ENCODE measurements at regions not wholly inside any gene's neighbourhood (a gene's known extent, or its start where the extent isn't known, plus 50 kb on each side); places are given as distances from the start of the nearest gene placed in this dataset.

DNA sequence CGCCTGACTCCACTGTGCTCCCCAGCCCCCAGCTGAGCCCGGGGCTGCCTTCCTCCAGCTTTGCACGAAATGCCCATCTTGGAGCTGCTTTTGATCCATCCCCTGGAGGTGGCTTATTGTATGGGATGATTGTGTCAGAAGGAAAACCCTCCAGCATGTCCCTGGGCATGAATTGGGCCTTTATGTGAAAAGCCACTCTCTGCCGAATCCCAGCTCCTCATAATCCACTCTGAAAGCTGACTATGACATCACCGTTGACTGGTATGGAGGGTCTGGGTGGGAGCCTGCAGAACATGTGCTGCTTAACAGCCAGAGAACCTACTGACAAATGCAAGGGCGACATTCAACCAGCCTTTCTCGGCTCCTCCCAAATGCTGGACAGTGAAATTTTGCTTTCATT, 74.6 kb downstream of the NENF start:
- H2AFZ ChIP-seq (ENCODE audit: low read length), result no peak overlapping the region
- no peaks in the 10 kb centered on the region for H3K9me2 ChIP-seq (replicated peaks; ENCODE audit: insufficient read depth, low read length)
- no peaks in the 10 kb centered on the region for H3F3A ChIP-seq (ENCODE audit: insufficient read depth, low read length)
- no peak overlapping the region for H3K4me2 ChIP-seq (ENCODE audit: low read depth, low read length)
- no peaks in the 10 kb centered on the region for H3K79me2 ChIP-seq (ENCODE audit: low read length)
- H4K20me1 ChIP-seq (ENCODE audit: insufficient read depth, low read length), result no peaks in the 10 kb centered on the region
- TF ChIP-seq EZH2 (optimal IDR thresholded peaks at IDR 0.05; ENCODE audit: low read depth, low read length), result no peak
- H3K27me3 ChIP-seq (replicated peaks; ENCODE audit: insufficient read depth, low read length), result no peaks in the 10 kb centered on the region
- H3K4me1 ChIP-seq (ENCODE audit: low read length), result no peaks in the 10 kb centered on the region
- no peaks in the 10 kb centered on the region for H3K36me3 ChIP-seq (replicated peaks; ENCODE audit: insufficient read depth, low read length)
- no peak overlapping the region for H3K27ac ChIP-seq (ENCODE audit: low read length)
- DNase-seq, result no peak
- no peak overlapping the region for H3K9ac ChIP-seq (ENCODE audit: low read length)
- H3K4me3 ChIP-seq (ENCODE audit: low read length), result no peak overlapping the region
- H3K9me3 ChIP-seq (replicated peaks; ENCODE audit: insufficient read depth, low read length), result no peaks in the 10 kb centered on the region

DNA sequence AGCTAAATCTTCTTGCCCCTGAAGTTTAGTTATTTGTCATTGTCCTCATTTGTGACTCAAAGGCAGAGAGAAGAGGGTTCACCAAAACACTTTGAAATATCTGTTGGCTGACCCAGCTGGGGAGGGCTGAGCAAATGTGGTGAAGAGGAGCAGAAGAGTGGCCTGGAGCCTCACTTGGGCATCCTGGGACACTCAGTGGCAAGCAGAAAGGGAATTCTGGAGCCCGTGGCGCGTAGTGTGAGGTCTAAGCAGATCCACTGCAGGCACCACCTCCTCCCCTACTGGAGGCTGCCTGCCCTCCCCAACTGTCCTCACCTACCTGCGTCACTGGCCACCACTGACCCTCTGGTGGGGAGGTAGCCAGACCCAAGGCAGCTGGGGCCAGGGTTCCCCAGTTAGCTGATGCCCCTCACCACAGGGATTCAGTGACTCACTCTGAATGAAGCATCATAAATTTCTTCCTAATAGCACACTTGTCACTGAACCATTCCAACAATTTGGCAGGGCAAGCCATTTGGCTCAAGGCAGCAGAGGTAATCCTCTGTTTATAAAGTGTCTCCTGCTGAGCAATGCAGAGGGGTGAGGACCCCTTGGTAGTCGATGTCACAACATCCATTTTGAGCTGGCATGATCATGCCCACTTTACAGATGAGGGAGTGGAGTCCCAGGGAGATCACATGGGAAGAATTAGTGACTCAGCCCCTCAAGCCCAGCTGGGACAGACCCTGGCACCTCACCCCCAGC, 80.3 kb downstream of the NENF start:
- H3K4me1 ChIP-seq (ENCODE audit: low read length), result no peaks in the 10 kb centered on the region
- no peak overlapping the region for H3K4me3 ChIP-seq (ENCODE audit: low read length)
- DNase-seq, result no peak
- H2AFZ ChIP-seq (ENCODE audit: low read length), result no peak overlapping the region
- no peak overlapping the region for H3K4me2 ChIP-seq (ENCODE audit: low read depth, low read length)
- TF ChIP-seq, protein P1, sequence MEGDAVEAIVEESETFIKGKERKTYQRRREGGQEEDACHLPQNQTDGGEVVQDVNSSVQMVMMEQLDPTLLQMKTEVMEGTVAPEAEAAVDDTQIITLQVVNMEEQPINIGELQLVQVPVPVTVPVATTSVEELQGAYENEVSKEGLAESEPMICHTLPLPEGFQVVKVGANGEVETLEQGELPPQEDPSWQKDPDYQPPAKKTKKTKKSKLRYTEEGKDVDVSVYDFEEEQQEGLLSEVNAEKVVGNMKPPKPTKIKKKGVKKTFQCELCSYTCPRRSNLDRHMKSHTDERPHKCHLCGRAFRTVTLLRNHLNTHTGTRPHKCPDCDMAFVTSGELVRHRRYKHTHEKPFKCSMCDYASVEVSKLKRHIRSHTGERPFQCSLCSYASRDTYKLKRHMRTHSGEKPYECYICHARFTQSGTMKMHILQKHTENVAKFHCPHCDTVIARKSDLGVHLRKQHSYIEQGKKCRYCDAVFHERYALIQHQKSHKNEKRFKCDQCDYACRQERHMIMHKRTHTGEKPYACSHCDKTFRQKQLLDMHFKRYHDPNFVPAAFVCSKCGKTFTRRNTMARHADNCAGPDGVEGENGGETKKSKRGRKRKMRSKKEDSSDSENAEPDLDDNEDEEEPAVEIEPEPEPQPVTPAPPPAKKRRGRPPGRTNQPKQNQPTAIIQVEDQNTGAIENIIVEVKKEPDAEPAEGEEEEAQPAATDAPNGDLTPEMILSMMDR (IDR thresholded peaks at IDR 0.05; ENCODE audit: low read length), result no peak
- TF ChIP-seq EZH2 (optimal IDR thresholded peaks at IDR 0.05; ENCODE audit: low read depth, low read length) (no peak), EZH2phosphoT487 (IDR thresholded peaks at IDR 0.05; ENCODE audit: low read length) (no peak)
- no peaks in the 10 kb centered on the region for H3K79me2 ChIP-seq (ENCODE audit: low read length)
- H4K20me1 ChIP-seq (ENCODE audit: insufficient read depth, low read length), result no peaks in the 10 kb centered on the region
- no peaks in the 10 kb centered on the region for H3K9me3 ChIP-seq (replicated peaks; ENCODE audit: insufficient read depth, low read length)
- no peaks in the 10 kb centered on the region for H3F3A ChIP-seq (ENCODE audit: insufficient read depth, low read length)
- H3K27me3 ChIP-seq (replicated peaks; ENCODE audit: insufficient read depth, low read length), result no peaks in the 10 kb centered on the region; the same call in 1 of the 2 replicates
- H3K9me2 ChIP-seq (replicated peaks; ENCODE audit: insufficient read depth, low read length), result no peaks in the 10 kb centered on the region
- H3K36me3 ChIP-seq (replicated peaks; ENCODE audit: insufficient read depth, low read length), result no peaks in the 10 kb centered on the region
- no peak overlapping the region for H3K9ac ChIP-seq (ENCODE audit: low read length)
- no peak overlapping the region for H3K27ac ChIP-seq (ENCODE audit: low read length)

DNA sequence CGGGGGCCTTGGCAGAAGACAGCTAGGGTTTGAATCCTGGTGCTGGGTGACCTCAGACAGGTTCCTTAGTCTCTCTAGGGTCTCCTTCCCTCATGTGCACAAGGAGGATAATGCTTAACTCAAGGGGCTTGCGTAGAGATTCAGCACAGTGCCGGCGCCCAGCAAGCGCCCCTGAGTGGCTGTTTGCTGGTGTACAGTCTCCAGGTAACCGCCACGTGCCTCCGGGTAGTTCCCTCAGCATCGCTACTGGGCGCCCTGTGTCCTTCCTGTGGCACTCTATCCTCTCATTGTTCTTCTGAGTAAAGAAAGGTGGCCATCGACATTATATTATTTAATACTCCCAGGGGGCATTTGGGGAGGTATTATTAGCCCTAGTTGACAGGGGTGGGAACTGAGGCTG, 80.9 kb downstream of the NENF start:
- H3K27me3 ChIP-seq (replicated peaks; ENCODE audit: insufficient read depth, low read length), result no peaks in the 10 kb centered on the region; the same call in 1 of the 2 replicates
- H3K9ac ChIP-seq (ENCODE audit: low read length), result no peak overlapping the region
- H3K9me3 ChIP-seq (replicated peaks; ENCODE audit: insufficient read depth, low read length), result no peaks in the 10 kb centered on the region
- H3K79me2 ChIP-seq (ENCODE audit: low read length), result no peaks in the 10 kb centered on the region
- no peaks in the 10 kb centered on the region for H3F3A ChIP-seq (ENCODE audit: insufficient read depth, low read length)
- H3K27ac ChIP-seq (ENCODE audit: low read length), result no peak overlapping the region
- no peaks in the 10 kb centered on the region for H4K20me1 ChIP-seq (ENCODE audit: insufficient read depth, low read length)
- H3K4me2 ChIP-seq (ENCODE audit: low read depth, low read length), result no peak overlapping the region
- no peak overlapping the region for H3K4me3 ChIP-seq (ENCODE audit: low read length)
- TF ChIP-seq EZH2 (optimal IDR thresholded peaks at IDR 0.05; ENCODE audit: low read depth, low read length) (no peak), EZH2phosphoT487 (IDR thresholded peaks at IDR 0.05; ENCODE audit: low read length) (no peak)
- TF ChIP-seq, protein P1 (IDR thresholded peaks at IDR 0.05; ENCODE audit: low read length), result no peak
- DNase-seq, result no peak
- no peaks in the 10 kb centered on the region for H3K9me2 ChIP-seq (replicated peaks; ENCODE audit: insufficient read depth, low read length)
- H2AFZ ChIP-seq (ENCODE audit: low read length), result no peak overlapping the region
- no peaks in the 10 kb centered on the region for H3K4me1 ChIP-seq (ENCODE audit: low read length)
- no peaks in the 10 kb centered on the region for H3K36me3 ChIP-seq (replicated peaks; ENCODE audit: insufficient read depth, low read length)

DNA sequence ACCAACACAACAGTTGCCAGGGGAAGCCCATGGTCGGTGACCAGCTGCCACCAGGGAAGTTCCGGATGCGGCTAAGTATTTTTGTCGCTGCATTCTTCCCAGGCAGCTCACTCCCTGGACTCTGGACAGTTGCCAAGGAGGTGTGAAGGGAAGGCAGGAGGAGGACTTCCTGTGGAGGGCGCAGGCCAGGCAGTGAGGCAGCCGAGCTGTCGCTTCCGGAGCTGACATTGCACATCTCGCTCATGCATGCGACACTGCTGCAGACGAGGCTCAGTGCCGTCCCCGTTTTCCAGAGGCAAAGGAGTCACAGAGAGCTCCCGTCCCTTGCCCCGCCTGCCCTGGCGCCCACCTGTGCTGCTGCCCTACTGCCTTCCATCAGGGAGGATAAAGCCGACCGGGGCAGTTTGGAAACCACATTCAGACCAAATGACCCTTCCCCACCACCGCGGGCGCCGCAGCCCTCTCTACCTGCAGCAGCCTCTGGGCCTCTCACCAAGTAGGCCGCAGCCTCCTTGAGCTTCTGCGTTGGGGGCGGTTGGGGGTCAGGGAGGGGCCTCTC, 81.4 kb downstream of the NENF start:
- Histone ChIP-seq H3K9ac (ENCODE audit: low read length) (no peak overlapping the region), H3K79me2 (ENCODE audit: low read length) (no peaks in the 10 kb centered on the region), H3K4me2 (ENCODE audit: low read depth, low read length) (no peak overlapping the region), H3K27ac (ENCODE audit: low read length) (no peak overlapping the region), H3K27me3 (replicated peaks; ENCODE audit: insufficient read depth, low read length) (no peaks in the 10 kb centered on the region; the same call in 1 of the 2 replicates), H3K36me3 (replicated peaks; ENCODE audit: insufficient read depth, low read length) (no peaks in the 10 kb centered on the region), H2AFZ (ENCODE audit: low read length) (no peak overlapping the region), H3F3A (ENCODE audit: insufficient read depth, low read length) (no peaks in the 10 kb centered on the region), H3K9me2 (replicated peaks; ENCODE audit: insufficient read depth, low read length) (no peaks in the 10 kb centered on the region), H4K20me1 (ENCODE audit: insufficient read depth, low read length) (no peaks in the 10 kb centered on the region), H3K9me3 (replicated peaks; ENCODE audit: insufficient read depth, low read length) (no peaks in the 10 kb centered on the region), H3K4me3 (ENCODE audit: low read length) (no peak overlapping the region), H3K4me1 (ENCODE audit: low read length) (no peaks in the 10 kb centered on the region)
- TF ChIP-seq, protein P1 (IDR thresholded peaks at IDR 0.05; ENCODE audit: low read length), result no peak
- TF ChIP-seq EZH2 (optimal IDR thresholded peaks at IDR 0.05; ENCODE audit: low read depth, low read length) (no peak), EZH2phosphoT487 (IDR thresholded peaks at IDR 0.05; ENCODE audit: low read length) (no peak)
- no peak for DNase-seq
